Muscle of back (tissue), 3 donors: ENCODE measurements at regions not wholly inside any gene's neighbourhood (a gene's known extent, or its start where the extent isn't known, plus 50 kb on each side); places are given as distances from the start of the nearest gene placed in this dataset.
"Not testable (repeated sequence)": the region's sequence is repeated elsewhere in the genome, so short reads cannot be mapped to it uniquely, and the experiment has no call there.

ENCODE experiments used
- DNase-seq, 3 donors: peaks; one replicate each; pipeline versions ENCODE4 v3.0.0 to v3.0.0-alpha.2; 2013

- no peak for DNase-seq
These were observed 51.0 kb upstream of the PRB2 start for GRCh38 chr12:11446372-11446771.

GRCh38 chr12:11457996-11458645 is 62.8 kb upstream of the PRB2 start:
- DNase-seq: no peak

- no peak for DNase-seq
These were observed 65.1 kb upstream of the PRB2 start for GRCh38 chr12:11460343-11461023.

- no peak for DNase-seq
These were observed 66.1 kb upstream of the PRB2 start for GRCh38 chr12:11461433-11461832.

- no peak for DNase-seq
These were observed 81.7 kb upstream of the PRB2 start for GRCh38 chr12:11477110-11477509.

GRCh38 chr12:11482955-11483354 is 87.6 kb upstream of the PRB2 start:
- DNase-seq: no peak

GRCh38 chr12:11486623-11487444 is 91.5 kb upstream of the PRB2 start:
- peak; percentile 79 to 89 (median 79) for DNase-seq

GRCh38 chr12:11496157-11496851 is 100.9 kb upstream of the PRB2 start:
- no peak for DNase-seq

GRCh38 chr12:11497438-11497837 is 102.1 kb upstream of the PRB2 start:
- DNase-seq: no peak

GRCh38 chr12:11497995-11498394 is 102.6 kb upstream of the PRB2 start:
- DNase-seq: no peak

GRCh38 chr12:11498574-11498973 is 103.2 kb upstream of the PRB2 start:
- not testable (repeated sequence) for DNase-seq

- DNase-seq: no peak
These were observed 104.4 kb upstream of the PRB2 start for GRCh38 chr12:11499806-11500187.

- peak; percentile 66 to 89 (median 86) for DNase-seq
These were observed 105.0 kb upstream of the PRB2 start for GRCh38 chr12:11500188-11500860.

- DNase-seq: no peak
These were observed 105.5 kb upstream of the PRB2 start for GRCh38 chr12:11500861-11501230.

- no peak for DNase-seq
These were observed 113.3 kb upstream of the PRB2 start for GRCh38 chr12:11508699-11509098.

- DNase-seq: no peak
These were observed 114.0 kb upstream of the PRB2 start for GRCh38 chr12:11509326-11509725.

- DNase-seq: no peak
These were observed 115.3 kb upstream of the PRB2 start for GRCh38 chr12:11510671-11511070.

- no peak for DNase-seq
These were observed 117.9 kb upstream of the PRB2 start for GRCh38 chr12:11513288-11513687.

- DNase-seq: no peak
These were observed 121.7 kb upstream of the PRB2 start for GRCh38 chr12:11517080-11517479.

- no peak for DNase-seq
These were observed 125.0 kb upstream of the ETV6 start for GRCh38 chr12:11524446-11524845.

- no peak for DNase-seq
These were observed 115.4 kb upstream of the ETV6 start for GRCh38 chr12:11534064-11534463.

- no peak for DNase-seq
These were observed 114.3 kb upstream of the ETV6 start for GRCh38 chr12:11535127-11535526.
